IPS-NIHi11 (cell line): ENCODE measurements at regions not wholly inside any gene's neighbourhood (a gene's known extent, or its start where the extent isn't known, plus 50 kb on each side); places are given as distances from the start of the nearest gene placed in this dataset.

Source experiments
- DNase-seq: peaks from one replicate; pipeline ENCODE4 v3.0.0; 2012; ENCODE audit warnings: mixed read lengths, low spot score

DNA sequence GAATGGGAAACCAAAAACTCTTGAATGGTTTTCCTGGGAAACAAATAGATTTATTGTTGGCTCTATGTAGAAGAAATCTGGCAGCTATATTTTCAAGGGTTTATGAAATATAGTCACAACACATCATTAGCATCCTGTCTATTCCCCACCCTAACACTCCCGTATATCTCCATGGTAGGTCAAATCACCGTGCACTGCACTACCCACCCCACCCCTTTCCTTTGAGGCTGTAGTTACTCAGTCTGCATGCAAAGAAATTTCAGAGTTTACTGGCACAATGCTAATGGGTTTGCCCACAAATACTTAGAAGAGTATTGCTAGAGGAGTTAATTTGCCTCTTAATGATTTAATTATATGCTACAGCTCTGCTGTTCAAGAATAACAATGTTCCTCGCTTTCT lies 329.1 kb upstream of the TSHZ2 start:
- DNase-seq: no peak

DNA sequence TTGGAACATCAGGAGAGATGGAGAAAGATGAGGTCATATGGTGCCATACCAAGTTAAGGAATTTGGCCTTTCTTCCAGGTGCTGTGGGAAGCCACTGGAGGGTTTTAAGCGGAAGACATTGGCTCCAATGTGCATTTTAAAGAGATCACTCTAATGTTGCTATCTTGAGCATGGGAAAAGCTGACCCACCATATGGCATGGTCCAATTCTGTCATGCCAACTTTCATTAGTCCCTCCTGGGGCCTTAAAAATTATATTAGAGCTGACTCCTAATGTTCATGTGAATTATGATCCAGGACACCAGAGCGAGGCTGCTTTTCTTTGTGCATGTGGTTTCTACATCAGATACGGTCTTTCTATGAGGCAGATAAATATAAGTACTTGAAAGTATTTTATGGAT lies 335.0 kb upstream of the TSHZ2 start:
- DNase-seq: no peak

DNA sequence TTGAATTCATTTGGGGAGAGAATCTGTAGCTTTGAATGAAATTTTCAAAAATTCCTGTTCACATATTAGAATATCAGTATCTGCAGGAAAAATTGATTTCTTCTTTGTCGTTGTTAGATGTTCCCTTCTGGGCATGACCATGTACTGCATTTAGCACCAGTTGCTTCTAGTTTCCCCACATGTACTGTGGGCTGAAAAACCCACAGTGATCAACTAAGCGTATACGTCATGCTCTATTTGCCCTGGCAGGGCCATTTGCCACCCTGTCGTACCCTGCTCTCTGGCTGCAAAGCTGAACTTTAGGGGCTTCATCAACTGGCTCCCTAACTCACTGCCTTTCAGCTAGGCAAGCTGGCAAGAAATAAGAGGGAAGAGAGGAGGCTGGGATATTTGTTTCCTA lies 340.7 kb upstream of the TSHZ2 start:
- DNase-seq: no peak

DNA sequence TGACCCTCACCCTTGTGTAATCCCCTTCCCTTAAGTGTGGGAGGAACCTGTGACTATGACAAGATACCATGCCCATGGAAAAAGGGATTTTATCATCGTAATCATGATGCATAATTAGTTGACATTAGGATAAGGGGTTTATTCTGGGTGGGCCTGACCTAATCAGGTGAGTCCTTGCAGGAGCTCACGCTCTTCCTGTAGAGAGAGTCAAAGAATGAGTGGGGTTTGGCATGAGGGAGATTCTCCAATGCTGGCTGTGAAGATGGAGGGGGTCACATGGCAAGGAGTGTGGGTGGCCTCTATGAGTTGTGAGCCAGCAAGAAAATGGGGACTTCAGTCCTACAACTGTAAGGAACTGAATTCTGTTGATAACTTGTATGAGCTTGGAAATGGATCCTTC lies 342.0 kb upstream of the TSHZ2 start:
- no peak for DNase-seq

DNA sequence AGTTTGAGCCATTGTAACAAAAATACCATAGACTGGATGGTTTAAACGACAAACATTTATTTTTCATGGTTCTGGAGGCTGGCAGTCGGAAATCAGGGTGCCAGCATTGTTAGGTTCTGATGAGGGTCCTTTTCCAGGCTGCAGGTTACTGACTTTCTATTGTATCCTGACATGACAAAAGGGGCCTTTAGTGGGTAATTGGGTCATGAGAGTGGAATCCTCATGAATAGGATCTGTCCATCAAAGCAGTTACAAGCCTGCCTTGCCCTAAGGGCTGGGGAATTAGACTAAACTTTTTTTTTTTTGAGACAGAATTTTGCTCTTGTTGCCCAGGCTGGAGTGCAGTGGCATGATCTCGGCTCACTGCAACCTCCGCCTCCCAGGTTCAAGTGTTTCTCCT lies 347.9 kb upstream of the TSHZ2 start:
- DNase-seq: no peak

DNA sequence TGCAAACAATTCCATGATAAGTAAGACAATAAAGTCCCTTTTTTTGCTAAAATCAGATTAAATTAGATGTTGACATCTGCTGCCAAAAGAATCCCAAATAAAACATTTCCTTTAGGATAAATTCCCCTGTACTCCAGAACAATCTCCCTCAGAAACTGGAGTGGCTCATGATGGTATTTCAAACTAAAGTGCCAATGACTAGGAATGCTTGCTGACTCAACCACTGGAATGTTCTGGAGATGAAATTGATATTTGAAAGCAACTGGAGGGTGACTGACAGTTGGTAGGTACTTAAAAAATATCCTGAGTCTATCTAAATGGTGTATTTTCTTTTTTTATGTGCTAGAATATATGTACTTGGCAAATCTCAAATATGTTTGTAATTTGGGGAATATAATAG lies 350.1 kb upstream of the TSHZ2 start:
- DNase-seq: no peak

DNA sequence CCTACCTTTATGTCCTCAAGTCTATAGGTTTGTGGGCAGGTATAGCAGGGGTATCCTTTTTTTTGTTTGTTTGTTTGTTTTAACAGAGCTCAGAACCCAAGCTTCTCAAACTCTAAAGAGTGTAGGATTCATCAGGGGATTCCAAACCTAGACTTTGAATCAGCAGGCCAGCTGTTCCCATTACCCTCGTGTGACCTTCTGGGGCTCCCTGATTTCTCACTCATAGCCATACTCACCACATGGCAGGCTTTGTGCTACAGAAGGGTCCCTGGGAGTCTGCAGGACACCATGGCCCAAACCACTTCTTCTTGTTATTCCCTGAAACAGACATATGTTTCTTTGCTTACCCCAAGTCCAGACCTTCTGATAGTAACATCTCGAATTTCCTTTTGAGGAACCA lies 350.8 kb upstream of the TSHZ2 start:
- no peak for DNase-seq

DNA sequence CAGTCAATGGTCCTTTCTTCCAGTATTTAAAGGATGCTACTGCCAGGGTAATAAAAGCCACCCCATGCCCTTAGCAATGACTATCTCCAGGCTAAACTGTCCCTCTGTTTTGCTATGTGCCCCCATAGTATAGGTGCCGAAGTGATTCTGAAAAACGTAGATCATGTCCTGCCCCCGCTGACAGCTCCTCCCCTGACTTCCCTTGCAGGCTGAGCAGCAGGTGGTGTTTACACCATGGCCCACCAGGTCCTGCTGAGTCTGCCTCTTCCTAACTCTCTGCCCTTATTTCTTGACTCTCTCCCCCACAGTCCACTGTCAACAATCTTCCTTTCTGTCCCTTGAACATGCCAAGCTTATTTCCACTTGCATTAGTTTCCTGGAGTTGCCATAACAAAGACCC lies 352.5 kb upstream of the TSHZ2 start:
- DNase-seq: no peak

DNA sequence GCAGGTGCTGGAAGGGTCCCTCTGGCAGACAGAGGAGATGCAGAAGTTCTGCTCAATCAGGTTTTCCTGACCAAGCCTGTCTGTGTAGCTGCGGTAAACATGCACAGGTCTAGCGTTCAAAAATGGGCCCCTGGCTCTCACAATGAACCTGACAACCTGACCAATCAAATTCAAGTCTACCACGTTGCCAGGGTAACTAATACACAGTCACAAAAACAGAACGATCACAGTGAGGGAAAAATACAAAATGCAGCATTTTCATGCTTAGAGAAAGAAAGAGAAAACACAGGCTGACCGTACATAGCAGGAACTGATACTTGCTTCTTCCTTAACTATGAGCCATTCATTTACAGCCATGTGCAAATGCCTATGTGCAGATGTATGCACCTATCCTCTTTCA lies 353.1 kb upstream of the TSHZ2 start:
- DNase-seq: no peak

DNA sequence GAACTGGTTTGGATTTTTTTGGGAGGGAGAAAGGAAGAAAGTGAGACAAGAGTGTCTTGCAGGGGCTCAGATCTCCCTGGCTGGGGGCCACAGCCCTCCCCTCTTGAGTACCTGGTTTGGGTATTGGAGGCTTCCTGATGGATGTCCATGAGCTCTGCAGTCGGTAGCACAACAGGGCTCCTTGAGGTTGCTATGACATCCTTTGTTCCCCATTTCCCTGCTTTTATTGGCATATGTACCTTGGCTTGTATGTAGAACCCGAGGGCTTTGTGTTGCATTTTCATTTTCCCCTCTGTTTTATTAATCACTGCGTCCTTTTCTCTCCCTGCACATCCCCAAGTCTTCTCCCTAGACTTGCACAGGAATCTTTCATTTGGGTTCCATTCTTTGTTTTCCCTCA lies 355.5 kb upstream of the TSHZ2 start:
- peak; percentile 7 for DNase-seq

DNA sequence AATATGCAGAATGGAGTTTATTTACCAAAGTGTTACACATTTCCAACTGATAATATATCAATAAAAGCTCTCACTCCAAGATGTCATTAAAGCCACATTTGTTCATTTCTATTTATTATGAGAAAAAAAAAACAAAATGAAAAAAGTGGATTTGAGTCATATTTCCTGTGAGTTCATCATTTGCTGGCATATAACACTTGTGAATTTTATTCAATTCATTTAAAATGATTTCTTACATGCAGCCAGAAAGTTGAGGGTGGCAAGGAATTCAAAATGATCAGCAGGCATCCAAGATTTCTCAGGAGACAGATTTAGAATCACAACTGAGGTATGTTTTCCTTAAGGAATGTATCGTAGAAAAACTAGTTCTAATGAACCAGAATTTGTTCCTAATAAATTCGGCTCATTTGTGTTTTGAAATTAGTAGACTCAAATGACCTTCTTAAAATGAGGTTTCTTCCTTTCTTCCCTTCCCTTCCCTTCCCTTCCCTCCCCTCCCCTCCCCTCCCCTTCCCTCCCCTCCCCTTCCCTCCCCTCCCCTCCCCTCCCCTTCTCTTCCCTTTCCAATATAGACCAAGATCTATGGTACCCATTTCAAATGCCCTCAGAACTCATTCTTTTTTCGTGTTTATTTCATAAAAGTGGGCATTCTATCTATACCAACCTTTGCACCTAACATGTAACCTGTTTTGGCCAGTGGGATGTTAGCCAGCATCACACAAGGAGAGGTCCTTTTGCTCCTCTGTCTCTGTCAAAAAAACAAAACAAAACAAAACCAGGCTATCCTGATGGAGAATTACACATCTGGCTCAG lies 357.9 kb upstream of the TSHZ2 start:
- DNase-seq: no peak

DNA sequence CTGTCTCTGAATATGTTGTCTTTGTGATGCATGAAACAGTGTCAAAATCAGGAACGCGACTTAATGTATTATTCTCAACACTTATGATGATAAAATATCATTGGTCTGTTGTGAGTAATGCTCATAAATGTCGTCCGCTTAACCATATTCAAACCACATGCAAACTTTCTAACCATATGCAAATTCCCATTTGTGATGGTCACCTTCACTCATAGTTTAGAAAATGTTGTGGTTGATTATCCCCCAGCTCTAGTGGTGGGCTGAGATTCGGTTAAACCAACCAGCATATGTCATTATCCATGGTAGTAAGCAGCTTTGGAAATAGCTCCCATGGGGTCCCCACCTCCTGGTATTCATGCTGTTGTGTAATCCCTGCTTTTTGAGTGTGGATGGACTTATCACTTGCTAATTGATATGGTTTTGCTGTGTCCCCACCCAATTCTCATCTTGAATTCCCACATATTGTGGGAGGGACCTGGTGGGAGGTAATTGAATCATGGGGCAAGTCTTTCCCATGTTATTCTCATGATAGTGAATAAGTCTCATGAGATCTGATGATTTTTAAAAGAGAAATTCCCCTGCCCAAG lies 360.0 kb upstream of the TSHZ2 start:
- no peak for DNase-seq

DNA sequence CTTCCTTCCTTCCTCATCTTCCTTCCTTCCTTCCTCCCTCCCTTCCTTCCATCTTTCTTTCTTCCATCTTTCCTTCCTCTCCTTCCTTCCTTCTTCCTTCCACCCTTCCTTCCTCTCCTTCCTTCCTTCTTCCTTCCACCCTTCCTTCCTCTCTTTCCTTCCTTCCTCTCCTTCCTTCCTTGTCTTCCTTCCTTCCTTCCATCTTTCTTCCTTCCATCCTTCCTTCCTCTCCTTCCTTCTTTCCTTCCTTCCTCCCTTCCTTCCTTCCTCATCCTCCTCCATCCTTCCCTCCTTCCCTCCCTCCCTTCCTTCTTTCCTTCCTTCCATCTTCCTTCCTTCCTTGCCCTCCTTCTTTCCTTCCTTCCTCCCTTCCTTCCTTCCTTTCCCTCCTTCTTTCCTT lies 361.4 kb upstream of the TSHZ2 start:
- DNase-seq: no peak

DNA sequence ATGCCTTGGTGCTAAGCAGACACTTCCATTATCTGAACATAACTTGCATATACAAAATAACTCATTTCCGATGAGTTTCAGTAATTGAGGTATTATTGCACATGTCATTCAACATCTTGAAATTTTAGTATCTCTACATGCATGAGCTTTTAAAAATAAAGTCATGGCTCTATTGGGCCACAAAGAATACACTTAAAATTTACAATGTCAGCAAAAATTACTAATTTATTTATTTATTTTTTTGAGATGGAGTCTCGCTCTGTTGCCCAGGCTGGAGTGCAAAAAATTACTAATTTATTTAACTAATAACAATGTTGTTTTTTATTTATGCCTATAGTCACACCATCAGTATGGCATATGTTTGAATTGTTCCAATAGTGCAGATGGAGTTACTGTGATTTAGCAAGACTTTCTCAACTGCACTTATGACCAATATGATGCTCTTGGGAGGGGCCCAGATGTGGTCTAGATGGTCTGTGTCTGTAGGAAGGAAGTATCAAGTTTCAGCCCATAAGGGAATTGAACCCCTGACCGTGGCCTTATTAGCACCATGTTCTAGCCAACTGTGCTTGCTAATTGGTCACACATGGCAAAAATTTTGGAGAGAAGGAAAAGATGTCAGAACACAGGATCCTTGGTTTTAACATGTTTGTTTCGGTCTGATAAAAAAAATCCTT lies 370.7 kb upstream of the TSHZ2 start:
- no peak for DNase-seq

DNA sequence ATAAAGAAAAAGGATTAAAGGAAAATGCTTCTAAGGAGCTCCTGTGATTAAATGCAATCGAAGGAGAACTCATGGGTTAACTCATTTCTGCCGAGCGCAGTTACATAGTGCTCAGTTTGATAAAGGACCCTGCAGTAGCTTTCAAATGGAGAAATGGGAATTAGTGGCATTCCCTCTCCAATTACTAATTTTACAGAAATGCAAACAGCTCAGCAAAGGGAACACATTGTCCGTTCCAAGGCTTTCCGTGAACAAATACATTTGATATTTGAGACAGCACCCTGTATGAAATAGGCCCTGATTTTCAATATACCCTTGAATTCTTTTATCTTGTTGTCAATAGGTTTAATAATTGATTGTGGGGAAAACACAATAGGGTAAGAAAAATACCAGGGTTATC lies 375.9 kb upstream of the TSHZ2 start:
- no peak for DNase-seq

DNA sequence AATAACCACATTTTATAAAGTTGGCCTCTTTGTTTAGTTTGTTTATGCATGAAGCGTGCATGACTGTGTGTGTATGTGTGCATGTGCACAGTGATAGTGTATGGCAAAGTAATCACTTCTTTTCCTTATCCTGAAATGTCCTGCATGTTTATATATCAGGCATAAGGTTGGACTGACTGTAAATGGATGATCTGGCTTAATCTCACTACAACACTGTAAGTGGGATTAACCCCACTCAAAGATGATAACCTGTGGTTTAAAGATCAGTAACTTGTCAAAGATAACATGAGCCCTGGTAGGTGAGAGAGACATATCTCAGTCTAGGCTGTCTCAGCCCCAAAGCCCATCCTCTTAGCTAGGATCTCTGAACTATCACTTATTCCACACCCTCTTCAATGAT lies 376.6 kb upstream of the TSHZ2 start:
- DNase-seq: no peak

DNA sequence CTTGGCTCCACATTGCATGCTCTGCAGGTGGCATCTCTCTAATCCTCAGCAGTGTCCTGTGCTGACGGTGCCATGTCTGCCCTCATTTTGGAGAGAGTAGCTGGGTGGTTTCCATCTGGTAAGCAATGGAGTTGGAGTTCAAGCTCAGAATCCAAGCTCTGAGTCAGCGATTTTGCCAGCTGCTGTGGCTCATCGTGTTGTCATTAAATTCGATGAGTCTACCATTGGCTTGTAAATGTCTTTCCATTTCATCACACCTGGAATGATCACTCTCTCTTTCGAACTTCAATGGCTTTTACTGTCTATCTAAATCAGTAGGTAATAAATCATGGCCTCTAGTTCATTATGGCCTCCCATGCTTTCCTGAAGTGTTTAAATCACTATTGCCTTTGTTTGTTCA lies 378.5 kb upstream of the TSHZ2 start:
- DNase-seq: no peak

DNA sequence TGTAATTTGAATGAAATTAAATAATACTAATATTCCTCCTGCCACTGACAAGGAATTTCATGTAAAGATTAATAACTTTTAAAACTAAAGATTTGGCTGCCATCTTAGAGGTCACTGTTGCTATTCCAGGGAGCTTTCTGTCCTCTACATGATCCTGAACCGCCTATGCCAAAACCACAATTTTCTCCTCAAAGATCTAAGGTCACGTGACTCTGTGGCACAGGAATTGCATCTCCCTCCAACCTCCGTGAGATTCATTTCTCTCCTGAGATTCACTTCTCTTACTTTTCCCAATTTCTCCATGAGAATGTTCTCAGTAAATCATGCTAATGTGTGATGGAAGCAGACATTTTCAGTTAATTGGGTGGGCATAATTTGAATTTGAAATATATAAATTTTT lies 379.6 kb upstream of the TSHZ2 start:
- DNase-seq: no peak

DNA sequence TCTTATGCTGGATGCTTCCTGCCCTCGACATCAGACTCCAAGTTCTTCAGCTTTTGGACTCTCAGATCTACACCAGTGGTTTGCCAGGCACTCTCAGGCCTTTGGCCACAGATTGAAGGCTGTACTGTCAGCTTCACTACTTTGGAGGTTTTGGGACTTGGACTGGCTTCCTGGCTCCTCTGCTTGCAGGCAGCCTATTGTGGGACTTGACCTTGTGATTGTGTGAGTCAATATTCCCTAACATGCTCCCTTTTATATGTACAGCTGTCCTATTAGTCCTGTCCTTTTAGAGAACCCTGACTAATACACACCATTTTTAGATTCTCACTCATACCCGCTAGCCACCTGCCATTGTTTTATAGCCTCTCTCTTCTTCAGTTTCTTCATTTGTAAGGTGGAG lies 382.1 kb upstream of the TSHZ2 start:
- DNase-seq: no peak

DNA sequence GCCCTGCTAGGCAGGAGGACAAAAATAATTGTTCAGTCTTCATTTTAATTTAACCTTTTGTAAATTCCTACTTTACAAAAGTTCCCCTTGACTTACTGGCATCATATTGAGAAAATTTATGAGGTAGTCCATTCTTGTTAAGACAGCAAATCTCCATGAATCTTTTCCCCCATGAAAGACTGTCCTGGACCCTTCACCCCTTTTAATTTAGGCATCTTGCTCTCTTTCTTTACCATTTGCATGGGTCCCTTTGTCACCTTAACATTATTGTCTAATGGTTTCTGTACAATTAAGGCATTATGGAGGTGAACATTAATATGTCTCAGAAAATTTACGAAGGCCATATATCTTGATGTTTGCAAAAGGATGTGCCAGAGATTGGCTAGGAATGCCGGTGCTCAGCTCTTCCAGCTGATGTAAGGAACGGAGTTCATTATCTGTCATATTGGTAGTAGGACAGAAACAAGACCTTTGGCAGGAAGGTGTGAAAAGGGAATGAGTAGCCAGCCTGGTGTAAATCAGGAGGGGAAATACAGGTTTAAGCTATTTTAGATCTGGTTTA lies 382.8 kb upstream of the TSHZ2 start:
- DNase-seq: no peak

DNA sequence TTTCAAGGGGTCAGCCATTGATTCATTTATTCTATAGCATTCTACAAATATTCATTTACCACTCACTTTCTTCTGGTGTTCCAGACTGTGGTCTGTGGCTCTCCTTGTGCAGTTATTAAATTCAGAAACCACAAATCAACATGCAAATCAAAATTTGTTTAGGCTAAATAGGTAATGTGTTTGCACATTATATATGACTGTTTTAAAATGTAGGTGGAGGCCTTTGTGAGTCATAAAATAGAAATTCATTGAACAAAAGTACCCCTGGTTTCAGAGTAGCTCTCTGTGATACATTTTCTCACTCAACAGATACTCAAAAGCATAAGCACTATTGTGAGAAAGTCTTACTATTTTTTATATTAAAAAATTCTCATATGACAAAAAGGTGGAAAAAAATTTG lies 385.5 kb upstream of the TSHZ2 start:
- no peak for DNase-seq

DNA sequence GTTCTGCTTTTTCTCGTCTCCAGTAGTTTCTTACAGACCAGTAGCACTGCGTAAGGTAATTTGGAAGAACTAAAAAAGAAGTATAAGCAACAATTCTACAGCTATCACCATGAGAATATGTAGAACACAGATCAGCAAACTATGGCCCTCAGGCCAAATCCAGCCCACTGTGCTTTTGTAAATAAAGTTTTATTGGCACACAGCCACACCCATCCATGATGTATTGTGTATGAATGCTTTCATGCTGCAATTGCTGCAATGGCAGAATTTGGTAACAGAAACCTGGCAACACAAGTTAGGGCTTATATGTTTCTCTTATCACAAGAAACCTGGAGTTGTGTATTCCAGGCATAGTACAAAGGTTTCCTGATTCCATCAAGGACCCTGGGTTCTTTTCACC lies 386.8 kb upstream of the TSHZ2 start:
- DNase-seq: no peak

DNA sequence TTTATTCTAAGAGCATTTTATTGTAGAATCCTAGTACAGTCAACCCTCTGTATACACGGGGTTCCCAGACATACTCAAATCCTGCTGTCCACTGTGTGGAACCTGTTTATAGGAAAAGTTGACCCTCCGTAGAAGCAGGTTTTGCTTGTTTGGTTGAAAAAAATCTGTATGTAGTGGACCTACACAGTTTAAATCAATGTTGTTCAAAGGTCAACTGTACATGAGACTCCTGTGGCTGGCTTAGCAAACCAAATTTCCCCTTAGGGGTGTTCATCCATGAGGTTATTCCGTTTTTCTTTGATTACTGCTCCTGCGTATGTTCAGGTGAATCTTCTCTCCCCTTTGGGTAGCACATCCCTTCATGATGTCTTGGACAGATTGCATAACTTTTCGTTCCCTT lies 387.0 kb upstream of the ZFP64 start:
- no peak for DNase-seq
